Neural cell (in vitro differentiated cells): ENCODE measurements at regions not wholly inside any gene's neighbourhood (a gene's known extent, or its start where the extent isn't known, plus 50 kb on each side); places are given as distances from the start of the nearest gene placed in this dataset.

ENCODE experiments used
- H2AFZ ChIP-seq: fragments of 200-600, 300-800 bp; sonication (generic), shearing (Covaris generic); 2 replicates; pipeline ENCODE4 v1.6.0; 2014; ENCODE audit warnings: low read depth, mild to moderate bottlenecking, antibody characterized with exemption, low read length, moderate library complexity
- H3F3A ChIP-seq: fragments of 200-600 bp; shearing (Covaris generic); 2 replicates; pipeline ENCODE4 v1.6.1; 2016; ENCODE audit warnings: mild to moderate bottlenecking, moderate library complexity, mixed read lengths, antibody characterized with exemption, low read length; ENCODE audit not compliant: insufficient read depth, poor library complexity, severe bottlenecking
- H3K27ac ChIP-seq: fragments of 200-600, 300-800 bp; sonication (generic), shearing (Covaris generic); 2 replicates; pipeline ENCODE4 v1.5.1; 2014; ENCODE audit warnings: mild to moderate bottlenecking, low read length, moderate library complexity
- H3K27me3 ChIP-seq: fragments of 300-800, 200-600 bp; sonication (generic), shearing (Covaris generic); 2 replicates; pipeline ENCODE4 v1.6.0; 2014; ENCODE audit warnings: mild to moderate bottlenecking, low read depth, low read length, moderate library complexity; ENCODE audit not compliant: insufficient read depth
- H3K36me3 ChIP-seq: fragments of 300-800, 200-600 bp; sonication (generic), shearing (Covaris generic); 2 replicates; pipeline ENCODE4 v1.5.1; 2014; ENCODE audit warnings: mild to moderate bottlenecking, antibody characterized with exemption, low read length, moderate library complexity; ENCODE audit not compliant: insufficient read depth
- H3K4me2 ChIP-seq: fragments of 300-800, 200-600 bp; sonication (generic), shearing (Covaris generic); 2 replicates; pipeline ENCODE4 v1.6.0; 2014; ENCODE audit warnings: mild to moderate bottlenecking, low read length
- H3K4me3 ChIP-seq: fragments of 300-800, 200-600 bp; sonication (generic), shearing (Covaris generic); 2 replicates; pipeline ENCODE4 v1.5.1; 2014; ENCODE audit warnings: mild to moderate bottlenecking, low read length, moderate library complexity
- H3K79me2 ChIP-seq: fragments of 200-600 bp; shearing (Covaris generic); replicated peaks from 2 replicates; pipeline ENCODE4 v1.6.0; 2014; ENCODE audit warnings: mild to moderate bottlenecking, low read length, moderate library complexity; ENCODE audit not compliant: insufficient read depth
- H3K9ac ChIP-seq: fragments of 300-800, 200-600 bp; sonication (generic), shearing (Covaris generic); 2 replicates; pipeline ENCODE4 v1.6.1; 2016; ENCODE audit warnings: mild to moderate bottlenecking, low read length, mixed read lengths
- H3K9me2 ChIP-seq: fragments of 200-600 bp; shearing (Covaris generic); 2 replicates; pipeline ENCODE4 v1.6.1; 2016; ENCODE audit warnings: mild to moderate bottlenecking, low read length, mixed read lengths; ENCODE audit not compliant: insufficient read depth
- H3K9me3 ChIP-seq: fragments of 200-600, 300-800 bp; sonication (generic), shearing (Covaris generic); 2 replicates; pipeline ENCODE4 v1.6.1; 2016; ENCODE audit warnings: mild to moderate bottlenecking, mixed run types, low read length, moderate library complexity, mixed read lengths
- H4K20me1 ChIP-seq: fragments of 200-600 bp; shearing (Covaris generic); 2 replicates; pipeline ENCODE4 v1.6.1; 2016; ENCODE audit warnings: mild to moderate bottlenecking, mixed run types; ENCODE audit not compliant: insufficient read depth
- EP300 ChIP-seq: fragments of 450-650 bp; conservative IDR thresholded peaks from 2 replicates; pipeline ENCODE4 v1.6.1; 2014; ENCODE audit warnings: antibody characterized with exemption, mild to moderate bottlenecking, moderate library complexity; ENCODE audit not compliant: poor library complexity, severe bottlenecking
- EZH2 ChIP-seq: fragments of 200-600, 300-800 bp; shearing (Covaris generic), sonication (generic); IDR thresholded peaks from 2 replicates; pipeline ENCODE4 v1.6.1; 2014; ENCODE audit warnings: antibody characterized with exemption, low read length, borderline replicate concordance, mild to moderate bottlenecking; ENCODE audit not compliant: insufficient read depth, poor library complexity, severe bottlenecking
- MXI1 ChIP-seq: fragments of 450-650 bp; conservative IDR thresholded peaks from 2 replicates; pipeline ENCODE4 v1.6.1; 2014; ENCODE audit warnings: antibody characterized with exemption, mild to moderate bottlenecking; ENCODE audit not compliant: poor library complexity, severe bottlenecking
- POLR2AphosphoS5 ChIP-seq: IDR thresholded peaks from 2 replicates; pipeline ENCODE4 v1.6.1; 2012
- RAD21 ChIP-seq: fragments of 450-650 bp; conservative IDR thresholded peaks from 2 replicates; pipeline ENCODE4 v1.6.1; 2014; ENCODE audit warnings: antibody characterized with exemption, mild to moderate bottlenecking, moderate library complexity
- REST ChIP-seq: IDR thresholded peaks from 2 replicates; pipeline ENCODE4 v1.6.1; 2012; ENCODE audit warnings: borderline replicate concordance
- SMC3 ChIP-seq: fragments of 450-650 bp; conservative IDR thresholded peaks from 2 replicates; pipeline ENCODE4 v1.6.1; 2014; ENCODE audit warnings: antibody characterized with exemption, mild to moderate bottlenecking, moderate library complexity; ENCODE audit not compliant: poor library complexity
- TAF1 ChIP-seq: IDR thresholded peaks from 2 replicates; pipeline ENCODE4 v1.6.1; 2012; ENCODE audit warnings: low read depth
- TF ChIP-seq, protein P1 (sequence below): fragments of 450-650 bp; IDR thresholded peaks from 2 replicates; pipeline ENCODE4 v1.5.1; 2014; ENCODE audit warnings: antibody characterized with exemption, mild to moderate bottlenecking, moderate library complexity; ENCODE audit not compliant: poor library complexity, severe bottlenecking

- Histone ChIP-seq H3K79me2 (no peaks in the 10 kb centered on the region), H3K4me2 (no peak overlapping the region), H3K27ac (no peak overlapping the region), H4K20me1 (no peaks in the 10 kb centered on the region), H3K36me3 (no peaks in the 10 kb centered on the region), H3K9ac (no peak overlapping the region), H3F3A (no peaks in the 10 kb centered on the region), H3K4me3 (no peak overlapping the region), H3K9me3 (no peaks in the 10 kb centered on the region), H3K9me2 (no peaks in the 10 kb centered on the region), H3K27me3 (no peaks in the 10 kb centered on the region), H2AFZ (no peak overlapping the region)
- TF ChIP-seq EP300 (no peak), MXI1 (no peak), TAF1 (no peak), SMC3 (no peak), REST (no peak), EZH2 (no peak), POLR2AphosphoS5 (no peak), RAD21 (no peak)
- TF ChIP-seq, protein P1, sequence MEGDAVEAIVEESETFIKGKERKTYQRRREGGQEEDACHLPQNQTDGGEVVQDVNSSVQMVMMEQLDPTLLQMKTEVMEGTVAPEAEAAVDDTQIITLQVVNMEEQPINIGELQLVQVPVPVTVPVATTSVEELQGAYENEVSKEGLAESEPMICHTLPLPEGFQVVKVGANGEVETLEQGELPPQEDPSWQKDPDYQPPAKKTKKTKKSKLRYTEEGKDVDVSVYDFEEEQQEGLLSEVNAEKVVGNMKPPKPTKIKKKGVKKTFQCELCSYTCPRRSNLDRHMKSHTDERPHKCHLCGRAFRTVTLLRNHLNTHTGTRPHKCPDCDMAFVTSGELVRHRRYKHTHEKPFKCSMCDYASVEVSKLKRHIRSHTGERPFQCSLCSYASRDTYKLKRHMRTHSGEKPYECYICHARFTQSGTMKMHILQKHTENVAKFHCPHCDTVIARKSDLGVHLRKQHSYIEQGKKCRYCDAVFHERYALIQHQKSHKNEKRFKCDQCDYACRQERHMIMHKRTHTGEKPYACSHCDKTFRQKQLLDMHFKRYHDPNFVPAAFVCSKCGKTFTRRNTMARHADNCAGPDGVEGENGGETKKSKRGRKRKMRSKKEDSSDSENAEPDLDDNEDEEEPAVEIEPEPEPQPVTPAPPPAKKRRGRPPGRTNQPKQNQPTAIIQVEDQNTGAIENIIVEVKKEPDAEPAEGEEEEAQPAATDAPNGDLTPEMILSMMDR = no peak
Measured at GRCh38 chr10:4579844-4580243, 246.2 kb upstream of the AKR1E2 start.

GRCh38 chr10:4576206-4576605, 249.8 kb upstream of the AKR1E2 start:
- no peaks in the 10 kb centered on the region for H3K27me3 ChIP-seq

More at GRCh38 chr10:4576206-4576605, 249.8 kb upstream of the AKR1E2 start:
- H3K4me3 ChIP-seq = no peak overlapping the region
- no peak overlapping the region for H3K9ac ChIP-seq
- no peaks in the 10 kb centered on the region for H3K79me2 ChIP-seq
- no peaks in the 10 kb centered on the region for H3K9me3 ChIP-seq
- H2AFZ ChIP-seq = no peak overlapping the region
- no peak overlapping the region for H3K4me2 ChIP-seq
- H3K36me3 ChIP-seq = no peaks in the 10 kb centered on the region
- H4K20me1 ChIP-seq = no peaks in the 10 kb centered on the region
- no peak overlapping the region for H3K27ac ChIP-seq
- no peaks in the 10 kb centered on the region for H3F3A ChIP-seq
- H3K9me2 ChIP-seq = no peaks in the 10 kb centered on the region
- no peak for TF ChIP-seq TAF1
- no peak for TF ChIP-seq MXI1
- TF ChIP-seq REST = no peak
- no peak for TF ChIP-seq EP300
- no peak for TF ChIP-seq POLR2AphosphoS5
- no peak for TF ChIP-seq RAD21
- TF ChIP-seq EZH2 = no peak
- TF ChIP-seq SMC3 = no peak
- TF ChIP-seq, protein P1 = no peak
